ENCODE measurements at regions not wholly inside any gene's neighbourhood (a gene's known extent, or its start where the extent isn't known, plus 50 kb on each side); places are given as distances from the start of the nearest gene placed in this dataset.

GRCh38 chr3:165522386-165522785 lies 314.8 kb downstream of the BCHE start:
- H3K4me3 ChIP-seq, result no peak overlapping the region
- intact Hi-C loops (cut with DNase I), result no loop called here
- H3K27me3 ChIP-seq, result no peaks in the 10 kb centered on the region
- DNase-seq (no peak), ATAC-seq (no peak)
- WGBS, 2 donors, result 90 to 92% methylated on average over 1 of the region's 1 CpG
- H3K36me3 ChIP-seq (replicated peaks in 1 of 2; ENCODE audit: insufficient read depth in 1 of 2, low read depth in 2 of 2), result no peaks in the 10 kb centered on the region
- TF ChIP-seq, protein P1, sequence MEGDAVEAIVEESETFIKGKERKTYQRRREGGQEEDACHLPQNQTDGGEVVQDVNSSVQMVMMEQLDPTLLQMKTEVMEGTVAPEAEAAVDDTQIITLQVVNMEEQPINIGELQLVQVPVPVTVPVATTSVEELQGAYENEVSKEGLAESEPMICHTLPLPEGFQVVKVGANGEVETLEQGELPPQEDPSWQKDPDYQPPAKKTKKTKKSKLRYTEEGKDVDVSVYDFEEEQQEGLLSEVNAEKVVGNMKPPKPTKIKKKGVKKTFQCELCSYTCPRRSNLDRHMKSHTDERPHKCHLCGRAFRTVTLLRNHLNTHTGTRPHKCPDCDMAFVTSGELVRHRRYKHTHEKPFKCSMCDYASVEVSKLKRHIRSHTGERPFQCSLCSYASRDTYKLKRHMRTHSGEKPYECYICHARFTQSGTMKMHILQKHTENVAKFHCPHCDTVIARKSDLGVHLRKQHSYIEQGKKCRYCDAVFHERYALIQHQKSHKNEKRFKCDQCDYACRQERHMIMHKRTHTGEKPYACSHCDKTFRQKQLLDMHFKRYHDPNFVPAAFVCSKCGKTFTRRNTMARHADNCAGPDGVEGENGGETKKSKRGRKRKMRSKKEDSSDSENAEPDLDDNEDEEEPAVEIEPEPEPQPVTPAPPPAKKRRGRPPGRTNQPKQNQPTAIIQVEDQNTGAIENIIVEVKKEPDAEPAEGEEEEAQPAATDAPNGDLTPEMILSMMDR (IDR thresholded peaks at IDR 0.05), result no peak
- no peak for TF ChIP-seq POLR2A (IDR thresholded peaks at IDR 0.05)
- H3K9me3 ChIP-seq, result no peaks in the 10 kb centered on the region
- no peaks in the 10 kb centered on the region for H3K4me1 ChIP-seq
- no peak overlapping the region for H3K27ac ChIP-seq

- TF ChIP-seq, protein P1 (IDR thresholded peaks at IDR 0.05), result no peak
- no peak for TF ChIP-seq POLR2A (IDR thresholded peaks at IDR 0.05)
- DNase-seq (no peak), ATAC-seq (no peak)
- Histone ChIP-seq H3K4me1 (no peaks in the 10 kb centered on the region), H3K36me3 (replicated peaks in 1 of 2; ENCODE audit: insufficient read depth in 1 of 2, low read depth in 2 of 2) (no peaks in the 10 kb centered on the region), H3K4me3 (no peak overlapping the region), H3K9me3 (no peaks in the 10 kb centered on the region), H3K27me3 (no peaks in the 10 kb centered on the region), H3K27ac (no peak overlapping the region)
- intact Hi-C loops (cut with DNase I), result no loop called here
- 64 to 73% methylated on average over 2 of the region's 2 CpGs for WGBS, 2 donors
Measured at GRCh38 chr3:165521131-165521871, 315.9 kb downstream of the BCHE start.

- TF ChIP-seq POLR2A (IDR thresholded peaks at IDR 0.05), result no peak
- TF ChIP-seq, protein P1 (IDR thresholded peaks at IDR 0.05), result no peak
- intact Hi-C loops (cut with DNase I), result no loop called here
- Histone ChIP-seq H3K4me1 (no peaks in the 10 kb centered on the region), H3K9me3 (no peaks in the 10 kb centered on the region), H3K27ac (no peak overlapping the region), H3K36me3 (replicated peaks in 1 of 2; ENCODE audit: insufficient read depth in 1 of 2, low read depth in 2 of 2) (no peaks in the 10 kb centered on the region), H3K4me3 (no peak overlapping the region), H3K27me3 (no peaks in the 10 kb centered on the region)
- ATAC-seq (no peak), DNase-seq (no peak)
- 88 to 89% methylated on average over 4 of the region's 4 CpGs for WGBS, 2 donors
Measured at GRCh38 chr3:165519687-165520086, 317.5 kb downstream of the BCHE start.

- no peaks in the 10 kb centered on the region for H3K4me1 ChIP-seq
- no peaks in the 10 kb centered on the region for H3K36me3 ChIP-seq (replicated peaks in 1 of 2; ENCODE audit: insufficient read depth in 1 of 2, low read depth in 2 of 2)
- TF ChIP-seq POLR2A (IDR thresholded peaks at IDR 0.05), result no peak
- TF ChIP-seq, protein P1 (IDR thresholded peaks at IDR 0.05), result no peak
- ATAC-seq (no peak), DNase-seq (no peak)
- 53 to 68% methylated on average over 2 of the region's 2 CpGs for WGBS, 2 donors
- no peak overlapping the region for H3K4me3 ChIP-seq
- intact Hi-C loops (cut with DNase I), result no loop called here
- H3K27ac ChIP-seq, result no peak overlapping the region
- H3K27me3 ChIP-seq, result no peaks in the 10 kb centered on the region
- H3K9me3 ChIP-seq, result no peaks in the 10 kb centered on the region
Measured at GRCh38 chr3:165518346-165518745, 318.9 kb downstream of the BCHE start.
